Mesendoderm (in vitro differentiated cells): ENCODE measurements at regions not wholly inside any gene's neighbourhood (a gene's known extent, or its start where the extent isn't known, plus 50 kb on each side); places are given as distances from the start of the nearest gene placed in this dataset.
"Not testable (repeated sequence)": the region's sequence is repeated elsewhere in the genome, so short reads cannot be mapped to it uniquely, and the experiment has no call there.

Experiments
- DNase-seq: peaks from one replicate; pipeline ENCODE4 v3.0.0; 2013
- H2AK5ac ChIP-seq: 2 replicates; pipeline ENCODE4 v1.6.1; 2013; ENCODE audit warnings: low read length, inconsistent platforms
- H2BK120ac ChIP-seq: 2 replicates; pipeline ENCODE4 v1.6.1; 2013; ENCODE audit warnings: low read depth, mild to moderate bottlenecking, low read length, moderate library complexity, mixed read lengths
- H2BK15ac ChIP-seq: replicated peaks from 2 replicates; pipeline ENCODE4 v1.6.1; 2013; ENCODE audit warnings: low read depth, mild to moderate bottlenecking, moderate library complexity
- H2BK5ac ChIP-seq: 2 replicates; pipeline ENCODE4 v1.6.1; 2013; ENCODE audit warnings: low read length, inconsistent platforms
- H3K18ac ChIP-seq: 2 replicates; pipeline ENCODE4 v1.6.1; 2013; ENCODE audit warnings: mild to moderate bottlenecking, low read length, mixed read lengths
- H3K23ac ChIP-seq: one replicate; pipeline ENCODE4 v1.6.1; 2013; ENCODE audit warnings: low read length
- H3K27ac ChIP-seq: 2 replicates; pipeline ENCODE4 v1.5.1; 2013; ENCODE audit warnings: low read depth, mild to moderate bottlenecking, inconsistent platforms, low read length, moderate library complexity
- H3K27me3 ChIP-seq: 2 replicates; pipeline ENCODE4 v1.6.1; 2013; ENCODE audit warnings: low read length, control low read depth, mild to moderate bottlenecking, inconsistent platforms; ENCODE audit not compliant: insufficient read depth, poor library complexity
- H3K36me3 ChIP-seq: 2 replicates; pipeline ENCODE4 v1.6.1; 2013; ENCODE audit warnings: low read length, inconsistent platforms; ENCODE audit not compliant: control insufficient read depth, insufficient read depth
- H3K4ac ChIP-seq: one replicate; pipeline ENCODE4 v1.6.1; 2013; ENCODE audit warnings: low read depth, mild to moderate bottlenecking, low read length, moderate library complexity
- H3K4me1 ChIP-seq: 2 replicates; pipeline ENCODE4 v1.6.1; 2013; ENCODE audit warnings: low read depth, low read length, inconsistent platforms; ENCODE audit not compliant: control insufficient read depth
- H3K4me2 ChIP-seq: 2 replicates; pipeline ENCODE4 v1.6.1; 2013; ENCODE audit warnings: low read length
- H3K4me3 ChIP-seq: 2 replicates; pipeline ENCODE4 v1.5.1; 2013; ENCODE audit warnings: mild to moderate bottlenecking, low read length
- H3K56ac ChIP-seq: one replicate; pipeline ENCODE4 v1.6.1; 2013; ENCODE audit warnings: low read length
- H3K79me1 ChIP-seq: 2 replicates; pipeline ENCODE4 v1.6.1; 2013; ENCODE audit warnings: low read length, inconsistent platforms
- H3K79me2 ChIP-seq: 2 replicates; pipeline ENCODE4 v1.6.1; 2013; ENCODE audit warnings: mild to moderate bottlenecking, low read length; ENCODE audit not compliant: control insufficient read depth, insufficient read depth
- H3K9ac ChIP-seq: 2 replicates; pipeline ENCODE4 v1.6.1; 2013; ENCODE audit warnings: low read length, inconsistent platforms
- H4K5ac ChIP-seq: one replicate; pipeline ENCODE4 v1.6.1; 2013; ENCODE audit warnings: low read length
- H4K8ac ChIP-seq: one replicate; pipeline ENCODE4 v1.6.1; 2013; ENCODE audit warnings: low read depth, mild to moderate bottlenecking, control low read depth, low read length, moderate library complexity
- WGBS: extraction: QIAGEN DNeasy Blood & Tissue Kit; methylation state at CpG from one replicate; pipeline ENCODE4 v1.1.7; 2013; ENCODE audit warnings: low lambda C conversion rate, missing lambda C conversion rate; ENCODE audit not compliant: insufficient coverage; ENCODE audit errors: extremely low coverage; 5-methylcytosine and 5-hydroxymethylcytosine counted together

DNA sequence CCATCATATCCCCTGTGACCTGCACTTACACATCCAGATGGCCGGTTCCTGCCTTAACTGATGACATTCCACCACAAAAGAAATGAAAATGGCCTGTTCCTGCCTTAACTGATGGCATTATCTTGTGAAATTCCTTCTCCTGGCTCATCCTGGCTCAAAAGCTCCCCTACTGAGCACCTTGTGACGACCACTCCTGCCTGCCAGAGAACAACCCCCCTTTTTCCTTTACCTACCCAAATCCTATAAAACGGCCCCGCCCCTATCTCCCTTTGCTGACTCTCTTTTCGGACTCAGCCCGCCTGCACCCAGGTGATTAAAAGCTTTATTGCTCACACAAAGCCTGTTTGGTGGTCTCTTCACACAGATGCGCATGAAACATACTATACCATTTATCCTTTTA, 279.7 kb upstream of the CHRM3 start:
- not testable (repeated sequence) for H2BK15ac ChIP-seq, H3K4me3 ChIP-seq, H3K79me1 ChIP-seq, H3K4ac ChIP-seq, H3K56ac ChIP-seq, H3K27me3 ChIP-seq, H3K27ac ChIP-seq, H3K4me1 ChIP-seq, H2BK120ac ChIP-seq, H3K23ac ChIP-seq, H2AK5ac ChIP-seq, H4K8ac ChIP-seq, H2BK5ac ChIP-seq, H3K18ac ChIP-seq, H3K36me3 ChIP-seq, H3K9ac ChIP-seq, H3K79me2 ChIP-seq, H4K5ac ChIP-seq, H3K4me2 ChIP-seq
- WGBS = no CpG with 5 or more reads among the region's 7 CpGs
- DNase-seq = peak; percentile 62

DNA sequence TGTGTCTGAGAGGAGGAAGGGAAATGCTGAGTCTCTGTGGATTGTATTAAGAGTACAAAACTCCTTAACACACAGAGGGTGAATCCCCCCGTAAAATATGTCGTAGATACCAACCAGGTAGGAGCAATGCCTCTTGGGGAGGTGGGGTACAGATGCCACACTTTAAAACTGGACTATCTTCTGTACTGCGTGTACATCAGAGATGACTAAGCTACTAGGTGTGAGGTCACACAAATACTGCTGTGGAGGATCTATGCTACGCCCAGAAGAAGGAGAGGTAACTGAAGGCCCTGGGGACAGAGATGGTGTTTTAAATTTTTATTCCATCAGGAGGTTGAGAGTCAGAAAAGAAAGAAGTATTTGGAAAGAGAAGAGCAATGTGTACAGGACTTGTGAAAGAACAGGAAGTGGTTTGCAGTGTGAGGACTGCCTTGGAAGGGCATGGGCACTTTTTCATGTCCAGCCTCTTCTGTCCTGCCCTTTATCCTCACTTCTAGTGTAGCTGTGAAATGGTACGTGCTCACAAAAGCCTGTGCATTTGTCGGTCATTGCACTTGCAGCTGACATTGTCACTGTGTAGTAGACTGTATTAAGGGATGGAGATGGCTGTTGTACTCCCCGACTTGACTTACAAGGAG, 287.8 kb upstream of the CHRM3 start:
- Histone ChIP-seq H3K27me3 (no peaks in the 10 kb centered on the region), H3K4me1 (no peaks in the 10 kb centered on the region), H3K18ac (no peak overlapping the region), H3K4me2 (no peak overlapping the region), H2BK5ac (no peak overlapping the region), H3K23ac (no peak overlapping the region), H3K36me3 (no peaks in the 10 kb centered on the region), H3K27ac (no peak overlapping the region), H2BK15ac (no peak overlapping the region), H3K4ac (no peak overlapping the region), H3K56ac (no peak overlapping the region), H3K79me1 (no peaks in the 10 kb centered on the region), H3K4me3 (no peak overlapping the region), H2BK120ac (no peak overlapping the region), H3K79me2 (no peaks in the 10 kb centered on the region), H3K9ac (no peak overlapping the region), H4K5ac (no peak overlapping the region), H4K8ac (no peak overlapping the region), H2AK5ac (no peak overlapping the region)
- WGBS = no CpG with 5 or more reads among the region's 7 CpGs
- no peak for DNase-seq

DNA sequence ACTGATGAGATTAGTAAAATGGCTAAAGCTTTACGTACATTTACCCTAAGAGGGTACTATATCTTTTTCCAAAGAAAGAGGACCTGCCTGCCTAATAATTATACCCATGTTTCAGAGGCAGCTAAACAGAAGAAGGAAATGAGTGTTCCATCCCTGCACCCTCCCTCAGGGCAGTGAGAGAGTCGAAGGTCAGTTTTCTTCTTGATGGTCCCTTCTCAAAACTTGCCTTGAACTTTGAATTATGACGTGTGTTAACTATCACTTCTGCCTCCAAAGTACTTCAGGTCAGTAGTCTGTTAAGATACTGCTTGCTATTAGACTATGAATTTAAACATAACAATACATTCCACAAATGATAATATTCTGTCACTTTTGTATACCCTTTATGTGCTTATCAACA, 294.8 kb upstream of the CHRM3 start:
- H3K27me3 ChIP-seq = no peaks in the 10 kb centered on the region
- H2BK120ac ChIP-seq = no peak overlapping the region
- no peak overlapping the region for H4K5ac ChIP-seq
- H3K4me1 ChIP-seq = no peaks in the 10 kb centered on the region
- H3K79me2 ChIP-seq = no peaks in the 10 kb centered on the region
- no peak for DNase-seq
- H4K8ac ChIP-seq = no peak overlapping the region
- no peak overlapping the region for H3K4me3 ChIP-seq
- no peak overlapping the region for H2BK5ac ChIP-seq
- no peaks in the 10 kb centered on the region for H3K79me1 ChIP-seq
- WGBS = no CpG with 5 or more reads among the region's 3 CpGs
- no peak overlapping the region for H3K9ac ChIP-seq
- no peak overlapping the region for H2AK5ac ChIP-seq
- H3K18ac ChIP-seq = no peak overlapping the region
- H3K23ac ChIP-seq = no peak overlapping the region
- no peak overlapping the region for H3K4ac ChIP-seq
- H3K27ac ChIP-seq = no peak overlapping the region
- no peak overlapping the region for H2BK15ac ChIP-seq
- H3K4me2 ChIP-seq = no peak overlapping the region
- no peaks in the 10 kb centered on the region for H3K36me3 ChIP-seq
- no peak overlapping the region for H3K56ac ChIP-seq

DNA sequence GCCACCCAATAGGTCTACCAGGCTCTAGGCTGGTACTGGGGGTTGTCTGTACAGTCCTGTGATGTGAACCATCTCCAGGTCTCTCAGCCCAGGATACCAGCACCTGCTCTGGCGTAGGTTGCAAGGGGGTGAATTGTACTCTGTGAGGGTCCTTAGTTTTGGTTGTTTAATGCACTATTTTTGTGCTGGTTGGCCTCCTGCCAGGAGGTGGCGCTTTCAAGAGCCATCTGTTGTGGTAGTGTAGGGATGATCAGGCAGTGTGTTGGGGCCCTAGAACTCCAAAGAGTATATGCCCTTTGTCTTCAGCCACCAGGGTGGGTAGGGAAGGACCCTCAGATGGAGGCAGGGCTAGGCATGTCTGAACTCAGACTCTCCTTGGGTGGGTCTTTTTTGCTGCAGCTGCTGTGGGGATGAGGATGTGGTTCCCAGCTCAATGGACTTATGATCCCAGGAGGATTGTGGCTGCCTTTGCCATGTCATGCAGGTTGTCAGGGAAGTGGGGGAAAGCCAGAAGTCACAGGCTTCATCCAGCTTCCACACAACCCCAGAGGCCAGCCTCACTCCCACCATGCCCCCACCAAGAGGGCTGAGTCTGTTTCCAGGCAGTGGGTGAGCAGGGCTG, 301.8 kb upstream of the CHRM3 start:
- Histone ChIP-seq H3K36me3 (no peaks in the 10 kb centered on the region), H3K4me2 (no peak overlapping the region)

DNA sequence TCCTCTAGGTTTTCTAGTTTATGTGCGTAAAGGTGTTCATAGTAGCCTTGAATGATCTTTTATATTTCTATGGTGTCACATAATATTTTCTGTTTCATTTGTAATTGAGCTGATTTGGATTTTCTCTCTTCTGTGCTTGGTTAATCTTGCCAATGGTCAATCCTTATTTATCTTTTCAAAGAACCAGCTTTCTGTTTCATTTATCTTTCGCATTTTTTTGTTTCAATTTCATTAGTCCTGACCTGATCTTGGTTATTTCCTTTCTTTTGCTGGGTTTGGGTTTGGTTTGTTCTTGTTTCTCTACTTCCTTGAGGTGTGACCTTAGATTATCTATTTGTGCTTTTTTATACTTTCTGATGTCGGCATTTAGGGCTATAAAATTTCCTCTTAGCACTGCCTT, 304.4 kb upstream of the CHRM3 start:
- H3K18ac ChIP-seq, H3K56ac ChIP-seq, H3K79me1 ChIP-seq, H3K4me2 ChIP-seq, H3K4ac ChIP-seq, H2BK120ac ChIP-seq, H2BK15ac ChIP-seq, H4K8ac ChIP-seq, H3K9ac ChIP-seq, H3K27ac ChIP-seq, H3K4me1 ChIP-seq, H3K36me3 ChIP-seq, H2AK5ac ChIP-seq, H3K23ac ChIP-seq, H3K4me3 ChIP-seq, H2BK5ac ChIP-seq, DNase-seq, H3K27me3 ChIP-seq, H4K5ac ChIP-seq, H3K79me2 ChIP-seq: not testable (repeated sequence)
- WGBS = no CpG with 5 or more reads among the region's 3 CpGs

More for the DNA sequence above, 301.8 kb upstream of the CHRM3 start:
- Histone ChIP-seq H3K79me1 (no peaks in the 10 kb centered on the region), H3K79me2 (no peaks in the 10 kb centered on the region), H3K27me3 (no peaks in the 10 kb centered on the region), H2AK5ac (no peak overlapping the region), H3K56ac (no peak overlapping the region), H3K27ac (no peak overlapping the region), H3K4me3 (no peak overlapping the region), H3K4ac (no peak overlapping the region), H3K9ac (no peak overlapping the region), H2BK120ac (no peak overlapping the region), H3K4me1 (no peaks in the 10 kb centered on the region), H4K8ac (no peak overlapping the region), H2BK5ac (no peak overlapping the region), H4K5ac (no peak overlapping the region), H3K18ac (no peak overlapping the region), H3K23ac (no peak overlapping the region), H2BK15ac (no peak overlapping the region)
- no peak for DNase-seq
- WGBS = no CpG with 5 or more reads among the region's 2 CpGs

DNA sequence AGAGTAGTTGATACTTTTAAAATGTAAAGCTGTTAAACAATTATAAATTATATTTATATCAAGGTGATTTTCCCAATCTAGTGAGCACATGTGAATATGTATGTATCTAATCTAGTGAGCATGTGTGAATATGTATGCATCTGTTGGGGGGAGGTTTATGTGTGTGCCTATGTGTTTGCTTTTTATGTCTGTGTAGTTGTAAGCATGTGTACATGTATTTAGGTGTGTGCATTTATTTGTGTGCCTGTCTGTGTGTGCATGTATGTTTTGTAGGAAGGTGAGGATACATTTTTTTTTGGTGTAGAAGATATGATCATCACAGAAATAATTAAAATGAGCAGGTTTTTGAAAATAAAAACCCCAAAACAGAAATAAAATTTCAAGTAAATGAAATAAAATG, 318.9 kb upstream of the CHRM3 start:
- Histone ChIP-seq H3K4me1 (no peaks in the 10 kb centered on the region), H2AK5ac (no peak overlapping the region), H3K36me3 (no peaks in the 10 kb centered on the region), H4K8ac (no peak overlapping the region), H3K27ac (no peak overlapping the region), H3K18ac (no peak overlapping the region), H3K4ac (no peak overlapping the region), H3K4me2 (no peak overlapping the region), H3K79me1 (no peaks in the 10 kb centered on the region), H2BK120ac (no peak overlapping the region), H4K5ac (no peak overlapping the region), H2BK5ac (no peak overlapping the region), H3K56ac (no peak overlapping the region), H3K23ac (no peak overlapping the region), H3K79me2 (no peaks in the 10 kb centered on the region), H3K27me3 (no peaks in the 10 kb centered on the region), H3K9ac (no peak overlapping the region), H2BK15ac (no peak overlapping the region), H3K4me3 (no peak overlapping the region)
- DNase-seq = no peak
